BJ (cell line): ENCODE measurements at regions not wholly inside any gene's neighbourhood (a gene's known extent, or its start where the extent isn't known, plus 50 kb on each side); places are given as distances from the start of the nearest gene placed in this dataset.

Experiments used
- CTCF ChIA-PET: fragments of 350-600 bp; formaldehyde crosslinking; extraction: SDS; loops from one replicate; lab custom pipeline; 2021; ENCODE audit warnings: antibody characterized with exemption, inconsistent platforms; lab: Yijun Ruan, JAX
- POLR2A ChIA-PET: fragments of 300-600 bp; sonication (Branson Sonifier 250); formaldehyde crosslinking; extraction: SDS; loops from one replicate; lab custom pipeline; 2021; ENCODE audit warnings: antibody characterized with exemption; lab: Charles Lee
- DNase-seq: peaks from one replicate; pipeline ENCODE4 v3.0.0-alpha.2; 2011; ENCODE audit warnings: low read depth
- H3K27me3 ChIP-seq: 2 replicates; pipeline ENCODE4 v1.6.0; 2011; ENCODE audit warnings: low read length; ENCODE audit not compliant: control insufficient read depth, insufficient read depth
- H3K36me3 ChIP-seq: 2 replicates; pipeline ENCODE4 v1.5.1; 2011; ENCODE audit warnings: low read length; ENCODE audit not compliant: control insufficient read depth, insufficient read depth
- H3K4me3 ChIP-seq: 2 replicates; pipeline ENCODE4 v1.5.1; 2011; ENCODE audit warnings: low read depth, mild to moderate bottlenecking, control low read depth, low read length
- TF ChIP-seq, protein P1 (sequence below): IDR thresholded peaks from 2 replicates; pipeline ENCODE4 v1.5.1; 2011; ENCODE audit warnings: low read depth, mild to moderate bottlenecking, control low read depth, inconsistent platforms, low read length, moderate library complexity; ENCODE audit not compliant: insufficient read depth

DNA sequence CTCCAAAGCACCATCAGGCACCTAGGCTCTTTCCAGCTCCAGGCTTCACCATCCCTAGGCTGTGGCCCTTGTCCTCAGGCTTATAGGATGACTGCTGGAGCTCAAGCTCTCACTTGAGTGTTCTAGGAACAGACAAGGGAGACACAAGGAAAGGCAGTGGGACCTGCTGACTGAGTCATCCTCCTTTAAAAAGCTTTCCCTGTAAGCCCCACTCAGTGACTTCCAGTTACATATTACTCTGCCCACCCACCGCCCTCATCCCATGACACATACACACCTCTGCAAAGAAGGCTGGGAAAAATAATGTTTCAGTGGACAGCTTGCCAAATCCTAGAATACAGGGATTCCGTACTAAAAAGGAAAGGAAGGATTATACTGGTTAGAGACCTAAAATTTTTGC, 154.2 kb upstream of the ZNF366 start:
- DNase-seq, result no peak
- ChIA-PET CTCF (no interaction called here), POLR2A (no interaction called here)
- TF ChIP-seq, protein P1, sequence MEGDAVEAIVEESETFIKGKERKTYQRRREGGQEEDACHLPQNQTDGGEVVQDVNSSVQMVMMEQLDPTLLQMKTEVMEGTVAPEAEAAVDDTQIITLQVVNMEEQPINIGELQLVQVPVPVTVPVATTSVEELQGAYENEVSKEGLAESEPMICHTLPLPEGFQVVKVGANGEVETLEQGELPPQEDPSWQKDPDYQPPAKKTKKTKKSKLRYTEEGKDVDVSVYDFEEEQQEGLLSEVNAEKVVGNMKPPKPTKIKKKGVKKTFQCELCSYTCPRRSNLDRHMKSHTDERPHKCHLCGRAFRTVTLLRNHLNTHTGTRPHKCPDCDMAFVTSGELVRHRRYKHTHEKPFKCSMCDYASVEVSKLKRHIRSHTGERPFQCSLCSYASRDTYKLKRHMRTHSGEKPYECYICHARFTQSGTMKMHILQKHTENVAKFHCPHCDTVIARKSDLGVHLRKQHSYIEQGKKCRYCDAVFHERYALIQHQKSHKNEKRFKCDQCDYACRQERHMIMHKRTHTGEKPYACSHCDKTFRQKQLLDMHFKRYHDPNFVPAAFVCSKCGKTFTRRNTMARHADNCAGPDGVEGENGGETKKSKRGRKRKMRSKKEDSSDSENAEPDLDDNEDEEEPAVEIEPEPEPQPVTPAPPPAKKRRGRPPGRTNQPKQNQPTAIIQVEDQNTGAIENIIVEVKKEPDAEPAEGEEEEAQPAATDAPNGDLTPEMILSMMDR, result no peak
- no peaks in the 10 kb centered on the region for H3K36me3 ChIP-seq
- H3K4me3 ChIP-seq, result no peak overlapping the region
- H3K27me3 ChIP-seq, result peaks cover 2% of the 10 kb centered on the region; the same call in 1 of the 2 replicates

DNA sequence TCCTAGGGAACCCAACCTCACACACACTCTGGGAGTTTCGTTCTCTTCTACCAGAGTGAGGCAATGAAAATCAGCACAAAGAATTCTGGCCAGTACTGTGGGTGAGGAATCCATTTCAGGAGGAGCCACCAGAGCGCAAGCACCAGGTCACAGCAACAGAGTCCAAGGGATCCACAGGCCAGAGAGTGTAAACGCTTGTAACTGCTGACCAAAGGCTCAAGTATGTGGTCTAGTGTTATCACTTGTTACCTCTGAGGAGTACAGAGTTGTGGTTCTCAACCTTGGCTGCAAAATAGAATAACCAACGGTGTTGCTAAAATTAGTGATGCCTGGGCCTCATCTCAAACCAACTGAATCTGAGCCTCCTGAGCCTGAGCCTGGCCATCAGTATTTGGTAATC, 152.5 kb upstream of the ZNF366 start:
- DNase-seq, result no peak
- no peaks in the 10 kb centered on the region for H3K36me3 ChIP-seq
- H3K27me3 ChIP-seq, result peaks cover 2% of the 10 kb centered on the region; the same call in 1 of the 2 replicates
- H3K4me3 ChIP-seq, result no peak overlapping the region
- ChIA-PET CTCF (no interaction called here), POLR2A (no interaction called here)
- TF ChIP-seq, protein P1, result no peak

DNA sequence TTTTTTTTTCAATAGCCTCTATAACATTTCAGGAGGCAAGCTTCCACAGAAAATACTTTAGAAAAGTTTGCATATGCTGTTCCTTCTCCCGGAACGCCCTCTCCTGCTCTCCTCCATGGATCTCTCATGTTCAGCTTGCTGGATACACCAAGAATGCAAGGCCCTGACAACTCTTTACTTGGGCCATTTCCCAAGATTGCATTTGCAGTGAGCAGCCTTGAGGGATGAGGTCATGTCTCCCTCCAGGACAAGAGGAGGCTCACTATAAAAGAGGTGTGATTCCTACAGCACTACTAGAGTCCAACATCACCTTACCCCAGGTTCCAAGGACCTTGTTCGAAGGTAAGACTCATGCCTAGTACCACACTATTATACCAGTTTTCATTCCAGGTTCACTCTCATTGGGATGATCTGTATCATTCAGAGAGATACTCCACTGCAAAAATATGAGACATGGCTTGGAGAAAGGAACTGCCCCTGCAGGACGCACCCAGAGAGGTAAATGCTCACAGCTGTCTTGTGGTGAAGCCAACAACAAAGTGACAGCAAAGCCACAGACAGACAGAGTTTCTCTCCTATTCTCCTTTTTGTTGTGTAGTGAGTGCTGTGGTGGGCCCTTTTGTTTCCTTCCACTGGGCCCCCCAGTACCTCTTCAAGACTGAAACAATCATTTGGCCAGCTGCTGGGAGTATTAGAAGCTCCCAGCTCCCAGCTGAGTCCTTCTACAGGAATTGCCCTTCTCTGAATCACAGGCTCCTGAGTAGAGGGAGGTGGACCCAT, 151.7 kb upstream of the ZNF366 start:
- H3K36me3 ChIP-seq, result no peaks in the 10 kb centered on the region
- H3K27me3 ChIP-seq, result peaks cover 2% of the 10 kb centered on the region; the same call in 1 of the 2 replicates
- ChIA-PET CTCF (interaction anchor here (1.1 kb wide), 1 partner anchor 11 kb away, joined by 3 read pairs; no protein-coding TSS in a partner anchor), POLR2A (no interaction called here)
- TF ChIP-seq, protein P1, result no peak
- no peak for DNase-seq
- H3K4me3 ChIP-seq, result no peak overlapping the region

DNA sequence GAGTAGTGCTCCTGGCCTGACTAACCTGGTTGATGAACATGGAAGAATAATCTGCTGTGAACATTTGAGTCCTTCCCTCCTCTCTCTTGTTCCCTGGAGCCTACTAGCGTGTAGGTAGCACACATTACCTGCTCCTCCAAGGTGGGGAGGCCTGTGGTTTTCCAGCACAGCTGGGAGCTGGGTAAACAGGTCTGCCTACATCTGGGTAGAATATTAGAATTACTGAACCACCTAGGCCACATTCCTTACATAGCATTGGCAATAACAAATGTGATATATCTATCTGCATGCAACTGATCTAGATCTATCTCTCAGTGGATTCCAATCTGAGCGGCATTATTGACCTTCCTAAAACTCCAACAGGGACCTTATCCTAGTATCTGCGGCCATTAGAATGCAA, 151.0 kb upstream of the ZNF366 start:
- no peaks in the 10 kb centered on the region for H3K36me3 ChIP-seq
- no peaks in the 10 kb centered on the region; the same call in 1 of the 2 replicates for H3K27me3 ChIP-seq
- no peak for DNase-seq
- CTCF ChIA-PET, result interaction anchor here (1.1 to 1.3 kb wide), 2 partner anchors 12 to 47 kb away, joined by 3 read pairs; no protein-coding TSS in a partner anchor
- POLR2A ChIA-PET, result no interaction called here
- TF ChIP-seq, protein P1, result no peak
- H3K4me3 ChIP-seq, result no peak overlapping the region

DNA sequence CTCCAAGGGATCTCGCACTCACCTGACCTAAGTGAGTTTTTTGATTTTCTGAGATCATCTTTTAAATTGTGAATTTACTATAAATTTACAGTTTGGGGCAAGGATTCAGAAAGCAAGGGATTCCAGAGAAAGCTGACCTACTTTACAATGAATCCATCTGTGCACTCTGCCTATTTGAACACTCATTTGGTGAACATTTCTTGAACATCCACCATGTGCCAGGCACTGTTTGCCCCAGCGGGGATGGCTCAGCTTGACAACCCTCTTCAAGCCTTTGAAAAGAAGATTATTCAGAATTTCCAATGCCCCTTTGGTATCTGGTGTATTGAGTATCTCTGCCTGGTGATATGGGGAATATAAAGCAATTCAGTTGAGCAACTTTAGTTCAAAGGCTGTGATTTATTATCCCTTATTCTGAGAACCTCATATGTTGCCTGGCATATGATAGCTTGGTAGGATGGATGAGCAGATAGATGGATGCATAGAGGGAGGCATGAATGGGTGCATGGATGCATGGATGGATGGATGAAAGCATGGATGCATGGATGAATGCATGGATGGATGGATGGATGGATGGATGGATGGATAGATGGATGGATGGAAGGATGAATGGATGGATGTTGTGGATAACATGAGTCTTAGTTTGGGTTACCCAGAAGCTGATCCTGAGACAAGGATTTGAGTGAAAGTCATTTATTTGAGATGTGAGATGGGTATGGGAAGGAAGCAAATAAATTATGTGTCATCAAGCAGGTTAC, 149.7 kb upstream of the ZNF366 start:
- H3K27me3 ChIP-seq, result no peaks in the 10 kb centered on the region
- CTCF ChIA-PET, result interaction anchor here (1.3 kb wide), 1 partner anchor 45 kb away, joined by 3 read pairs; no protein-coding TSS in a partner anchor
- DNase-seq, result no peak
- POLR2A ChIA-PET, result no interaction called here
- H3K36me3 ChIP-seq, result no peaks in the 10 kb centered on the region
- no peak overlapping the region for H3K4me3 ChIP-seq
- TF ChIP-seq, protein P1, result no peak
